Left ventricle myocardium inferior (tissue), 1 donor: ENCODE measurements at regions not wholly inside any gene's neighbourhood (a gene's known extent, or its start where the extent isn't known, plus 50 kb on each side); places are given as distances from the start of the nearest gene placed in this dataset.

Experiments used
- DNase-seq: peaks from one replicate; pipeline ENCODE4 v3.0.0-alpha.2; 2020
- H3K27ac ChIP-seq: fragments of 200-600 bp; replicated peaks from 2 replicates; pipeline ENCODE4 v1.8.0; 2021
- H3K27me3 ChIP-seq: fragments of 200-600 bp; 2 replicates; pipeline ENCODE4 v1.8.0; 2021; ENCODE audit warnings: low read depth
- H3K36me3 ChIP-seq: fragments of 200-600 bp; 2 replicates; pipeline ENCODE4 v1.8.0; 2021
- H3K4me1 ChIP-seq: fragments of 200-600 bp; 2 replicates; pipeline ENCODE4 v1.8.0; 2021
- H3K4me3 ChIP-seq: fragments of 200-600 bp; 2 replicates; pipeline ENCODE4 v1.8.0; 2021; ENCODE audit warnings: mild to moderate bottlenecking, moderate library complexity
- H3K9me3 ChIP-seq: fragments of 200-600 bp; replicated peaks from 2 replicates; pipeline ENCODE4 v1.8.0; 2021
- CTCF ChIP-seq: fragments of 200-600 bp; IDR thresholded peaks from 2 replicates; pipeline ENCODE4 v1.8.0; 2021; ENCODE audit warnings: antibody characterized with exemption, mild to moderate bottlenecking, borderline replicate concordance
- intact Hi-C: fragments of 100-400 bp; cut with micrococcal nuclease; formaldehyde crosslinking; loops from one replicate; pipeline ENCODE4 v1.11.0; 2022
- donor health status: DM: no; HTN: yes; CAD: no; lungs with severe emphysema.

GRCh38 chr2:7145707-7146106 is 228.5 kb downstream of the RNF144A start:
- H3K4me3 ChIP-seq, result no peak overlapping the region
- H3K4me1 ChIP-seq, result no peaks in the 10 kb centered on the region
- peaks cover 22% of the 10 kb centered on the region for H3K9me3 ChIP-seq
- intact Hi-C loops, result no loop called here
- no peaks in the 10 kb centered on the region for H3K36me3 ChIP-seq
- TF ChIP-seq CTCF, result no peak
- DNase-seq, result no peak
- no peak overlapping the region for H3K27ac ChIP-seq
- H3K27me3 ChIP-seq, result no peaks in the 10 kb centered on the region

GRCh38 chr2:7146151-7146550 is 228.9 kb downstream of the RNF144A start:
- peaks cover 22% of the 10 kb centered on the region for H3K9me3 ChIP-seq
- H3K27me3 ChIP-seq, result no peaks in the 10 kb centered on the region
- H3K36me3 ChIP-seq, result no peaks in the 10 kb centered on the region
- no peak overlapping the region for H3K4me3 ChIP-seq
- intact Hi-C loops, result no loop called here
- no peak for DNase-seq
- no peak overlapping the region for H3K27ac ChIP-seq
- no peak for TF ChIP-seq CTCF
- H3K4me1 ChIP-seq, result no peaks in the 10 kb centered on the region

GRCh38 chr2:7154656-7155055 is 237.4 kb downstream of the RNF144A start:
- Histone ChIP-seq H3K4me1 (no peaks in the 10 kb centered on the region), H3K36me3 (no peaks in the 10 kb centered on the region), H3K9me3 (peaks cover 33% of the 10 kb centered on the region), H3K27ac (no peak overlapping the region), H3K27me3 (no peaks in the 10 kb centered on the region), H3K4me3 (no peak overlapping the region)
- no peak for DNase-seq
- TF ChIP-seq CTCF, result no peak
- intact Hi-C loops, result no loop called here

GRCh38 chr2:7161501-7161900 is 244.3 kb downstream of the RNF144A start:
- Histone ChIP-seq H3K36me3 (no peaks in the 10 kb centered on the region), H3K4me3 (no peak overlapping the region), H3K27me3 (no peaks in the 10 kb centered on the region), H3K27ac (no peak overlapping the region), H3K4me1 (no peaks in the 10 kb centered on the region), H3K9me3 (peaks cover 20% of the 10 kb centered on the region)
- intact Hi-C loops, result no loop called here
- DNase-seq, result no peak
- no peak for TF ChIP-seq CTCF

- no peak for TF ChIP-seq CTCF
- H3K4me3 ChIP-seq, result no peak overlapping the region
- DNase-seq, result no peak
- H3K9me3 ChIP-seq, result peaks cover 9% of the 10 kb centered on the region
- no peak overlapping the region for H3K27ac ChIP-seq
- H3K4me1 ChIP-seq, result no peaks in the 10 kb centered on the region
- no peaks in the 10 kb centered on the region for H3K36me3 ChIP-seq
- intact Hi-C loops, result no loop called here
- H3K27me3 ChIP-seq, result no peaks in the 10 kb centered on the region
Measured at GRCh38 chr2:7165736-7166135, 248.5 kb downstream of the RNF144A start.
